ENCODE measurements at regions not wholly inside any gene's neighbourhood (a gene's known extent, or its start where the extent isn't known, plus 50 kb on each side); places are given as distances from the start of the nearest gene placed in this dataset.

DNA sequence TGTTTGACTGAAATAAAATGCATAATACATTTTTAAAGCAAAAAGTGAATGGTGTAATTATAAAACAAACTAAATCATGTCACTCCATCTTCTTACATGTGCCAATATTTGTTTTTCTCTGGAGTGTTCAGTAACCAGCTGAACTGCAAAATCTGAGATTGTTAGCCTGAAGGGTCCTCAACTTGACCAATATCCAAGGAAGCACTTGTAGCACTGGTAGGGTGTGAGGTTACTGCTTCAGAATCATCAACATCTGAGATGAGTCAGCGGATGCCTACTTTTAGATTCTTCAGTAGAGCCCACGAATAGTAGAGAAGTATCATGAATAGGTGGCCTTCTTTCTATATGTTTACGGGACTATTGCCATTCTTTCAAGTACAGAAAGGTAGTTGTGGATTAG, 226.7 kb downstream of the TLE4 start:
- DNase-seq (ENCODE audit: low spot score), result no peak

DNA sequence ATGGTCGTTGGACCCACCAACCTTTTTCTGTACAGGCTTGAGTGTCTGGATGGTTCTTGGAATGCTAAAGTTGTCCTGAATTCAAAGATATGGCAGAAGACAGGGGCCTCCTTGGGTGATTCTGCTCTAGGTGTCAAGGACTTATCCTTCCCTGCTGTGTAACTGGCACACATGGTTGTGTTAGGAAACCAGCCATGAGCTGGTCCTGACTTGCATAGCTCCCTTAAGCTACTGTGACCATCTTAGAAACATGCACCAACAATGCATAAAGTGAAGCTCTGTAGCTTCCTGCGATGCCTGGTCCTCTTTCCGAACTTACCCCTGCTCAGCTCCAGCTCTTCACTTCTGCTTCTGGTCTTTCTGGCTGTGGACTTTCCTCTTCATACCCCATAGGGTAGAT, 224.6 kb downstream of the TLE4 start:
- DNase-seq (ENCODE audit: low spot score), result no peak

DNA sequence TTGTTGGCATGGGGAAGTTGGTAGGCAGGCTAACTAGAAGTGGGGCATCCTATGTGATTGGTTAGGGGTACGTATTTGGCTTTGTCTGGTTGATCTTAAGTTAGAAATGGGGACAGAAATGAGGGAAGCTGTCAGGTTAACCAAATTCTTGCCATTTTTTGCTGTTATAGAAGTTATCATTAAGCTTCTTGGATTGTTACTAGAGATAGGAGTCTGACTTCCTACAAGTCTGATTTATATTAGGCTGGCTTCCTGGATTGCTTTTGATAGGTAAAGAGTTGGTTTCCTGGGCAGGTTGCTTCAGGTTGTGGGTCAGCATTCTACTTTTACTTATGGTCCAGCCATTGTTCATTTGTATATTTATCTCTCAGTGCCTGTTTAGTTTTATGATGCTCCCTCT, 216.9 kb downstream of the TLE4 start:
- no peak for DNase-seq (ENCODE audit: low spot score)

DNA sequence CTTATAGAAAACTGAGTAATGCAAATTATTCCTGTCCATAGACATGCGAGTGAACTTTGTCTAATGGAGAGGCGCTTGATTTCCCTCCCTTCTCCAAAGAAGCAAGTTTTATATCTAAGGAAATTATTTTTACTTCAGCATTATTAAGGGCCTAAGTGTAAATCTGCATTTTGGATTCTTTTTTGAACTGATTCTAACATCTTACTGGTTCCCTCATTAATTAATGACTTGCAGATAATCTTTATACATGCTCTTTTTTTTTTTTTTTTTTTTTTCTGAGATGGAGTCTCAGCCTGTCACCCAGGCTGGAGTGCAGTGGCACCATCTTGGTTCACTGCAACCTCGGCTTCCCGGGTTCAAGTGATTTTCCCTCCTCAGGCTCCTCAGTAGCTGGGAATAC, 209.5 kb downstream of the TLE4 start:
- no peak for DNase-seq (ENCODE audit: low spot score)

DNA sequence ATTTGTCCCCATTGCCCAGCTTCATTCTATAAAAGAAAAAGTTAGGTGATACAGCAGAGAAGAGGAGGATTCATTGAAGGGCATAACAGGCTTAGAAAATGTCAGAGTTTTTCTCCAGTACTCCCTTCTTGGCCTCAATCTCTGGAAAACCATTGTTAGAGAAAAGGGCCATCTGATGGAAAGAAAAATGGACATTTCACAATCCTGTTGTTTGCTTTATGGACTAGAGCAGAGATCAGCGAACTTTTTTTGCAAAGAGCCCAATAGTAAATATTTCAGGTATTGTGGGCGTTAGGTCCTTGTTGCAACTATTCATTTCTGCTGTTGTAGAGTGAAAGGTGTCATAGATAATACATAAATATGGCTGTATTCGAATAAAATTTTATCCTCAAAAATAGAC, 208.8 kb downstream of the TLE4 start:
- no peak for DNase-seq (ENCODE audit: low spot score)

DNA sequence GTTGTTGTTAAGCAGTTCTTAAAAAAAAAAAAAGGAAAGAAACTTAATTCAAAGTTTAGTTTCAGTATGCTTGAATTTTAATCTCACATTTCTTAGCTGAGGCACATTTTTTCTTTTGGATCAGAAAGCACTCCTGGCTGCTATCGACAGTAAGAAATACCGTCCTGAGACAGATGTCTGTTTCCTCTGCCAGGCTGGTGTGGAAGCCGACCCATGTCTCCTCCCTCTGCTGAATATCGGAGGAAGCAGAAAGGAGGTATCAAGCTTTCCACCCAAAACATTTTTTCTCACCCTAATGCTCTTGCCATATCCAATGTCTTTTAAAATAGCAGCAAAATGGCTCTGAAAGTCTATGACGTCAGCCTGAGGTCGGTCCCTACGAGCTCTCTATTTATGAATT, 208.1 kb downstream of the TLE4 start:
- DNase-seq (ENCODE audit: low spot score), result no peak

DNA sequence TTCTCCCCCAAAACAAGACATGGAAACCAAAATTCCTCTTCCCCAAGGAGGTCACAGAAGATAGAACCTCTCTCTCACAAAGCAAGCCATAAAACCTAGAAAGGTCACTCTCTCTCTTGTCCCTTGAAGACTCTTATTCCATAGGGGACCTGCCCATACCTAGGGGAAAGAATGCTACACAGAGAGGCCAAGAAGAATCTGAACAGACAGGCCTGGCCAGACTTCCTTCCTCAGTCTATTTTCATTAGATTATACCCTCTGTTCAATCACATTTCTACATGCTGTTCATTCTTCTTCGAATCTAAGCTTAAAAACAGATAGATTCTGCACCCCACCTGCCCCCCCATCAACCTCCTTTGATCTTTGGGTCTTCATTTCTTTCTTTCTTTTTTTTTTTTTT, 206.8 kb downstream of the TLE4 start:
- DNase-seq (ENCODE audit: low spot score), result no peak

DNA sequence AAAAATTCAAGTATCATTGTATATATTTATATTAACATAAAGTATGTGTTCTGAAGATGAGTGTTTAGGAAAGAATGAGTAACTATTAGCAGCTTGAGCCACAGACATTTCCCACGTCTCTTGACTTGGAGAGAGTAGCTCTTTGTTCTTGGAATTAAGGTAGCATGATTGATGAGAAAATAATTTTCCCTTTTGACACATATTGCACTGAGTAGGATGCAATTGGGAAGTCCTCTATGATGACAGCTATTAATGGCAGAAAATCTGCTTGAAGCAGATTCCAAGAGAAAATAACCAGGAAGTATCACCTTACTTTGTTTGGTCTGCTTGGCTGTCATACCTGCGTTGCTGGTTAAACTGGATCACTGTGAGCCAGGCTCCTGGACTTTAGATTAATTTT, 204.8 kb downstream of the TLE4 start:
- DNase-seq (ENCODE audit: low spot score), result no peak
